ENCODE measurements at regions not wholly inside any gene's neighbourhood (a gene's known extent, or its start where the extent isn't known, plus 50 kb on each side); places are given as distances from the start of the nearest gene placed in this dataset.
"Not testable (repeated sequence)": the region's sequence is repeated elsewhere in the genome, so short reads cannot be mapped to it uniquely, and the experiment has no call there.

GRCh38 chr11:38339835-38340440, 1741.9 kb upstream of the RAG2 start:
- DNase-seq, result no peak
- no peak overlapping the region for H3K4me3 ChIP-seq
- WGBS, 5 donors, result 75 to 87% (median 76%) methylated on average over 8 of the region's 8 CpGs
- no peaks in the 10 kb centered on the region for H3K4me1 ChIP-seq
- TF ChIP-seq POLR2AphosphoS5 (IDR thresholded peaks at IDR 0.05) (no peak), CTCF (IDR thresholded peaks at IDR 0.05) (no peak), POLR2A (IDR thresholded peaks at IDR 0.05) (no peak), EP300 (IDR thresholded peaks at IDR 0.05) (no peak)
- H3K27me3 ChIP-seq, result no peaks in the 10 kb centered on the region
- peaks cover 0 to 6% (median 2%) of the 10 kb centered on the region in 4 donors for H3K9me3 ChIP-seq
- no peak overlapping the region for H3K27ac ChIP-seq
- H3K36me3 ChIP-seq, result no peaks in the 10 kb centered on the region
- intact Hi-C loops (cut with DNase I; ENCODE audit: low total_unique reads), result no loop called here

- WGBS, 5 donors, result 73 to 82% (median 80%) methylated on average over 5 of the region's 5 CpGs
- H3K36me3 ChIP-seq; H3K27ac ChIP-seq; DNase-seq; H3K4me3 ChIP-seq; H3K27me3 ChIP-seq; H3K9me3 ChIP-seq; intact Hi-C loops (cut with DNase I; ENCODE audit: low total_unique reads); H3K4me1 ChIP-seq: not testable (repeated sequence)
These were observed 1740.0 kb upstream of the RAG2 start for GRCh38 chr11:38338022-38338421.

- no peaks in the 10 kb centered on the region for H3K9me3 ChIP-seq
These were observed 1734.0 kb upstream of the RAG2 start for GRCh38 chr11:38332046-38332445.

GRCh38 chr11:38330578-38330977, 1732.5 kb upstream of the RAG2 start:
- Histone ChIP-seq H3K4me3 (no peak overlapping the region), H3K4me1 (no peaks in the 10 kb centered on the region), H3K27me3 (no peaks in the 10 kb centered on the region), H3K36me3 (no peaks in the 10 kb centered on the region), H3K27ac (no peak overlapping the region), H3K9me3 (no peaks in the 10 kb centered on the region)
- WGBS, 5 donors, result 48 to 66% (median 54%) methylated on average over 3 of the region's 3 CpGs
- no peak for DNase-seq
- TF ChIP-seq POLR2AphosphoS5 (IDR thresholded peaks at IDR 0.05) (no peak), POLR2A (IDR thresholded peaks at IDR 0.05) (no peak), EP300 (IDR thresholded peaks at IDR 0.05) (no peak), CTCF (IDR thresholded peaks at IDR 0.05) (no peak)
- intact Hi-C loops (cut with DNase I; ENCODE audit: low total_unique reads), result no loop called here

More at GRCh38 chr11:38332046-38332445, 1734.0 kb upstream of the RAG2 start:
- Histone ChIP-seq H3K36me3 (no peaks in the 10 kb centered on the region), H3K27ac (no peak overlapping the region), H3K27me3 (no peaks in the 10 kb centered on the region), H3K4me1 (no peaks in the 10 kb centered on the region), H3K4me3 (no peak overlapping the region)
- 73 to 86% (median 79%) methylated on average over 3 of the region's 3 CpGs for WGBS, 5 donors
- intact Hi-C loops (cut with DNase I; ENCODE audit: low total_unique reads), result no loop called here
- TF ChIP-seq POLR2A (IDR thresholded peaks at IDR 0.05) (no peak), EP300 (IDR thresholded peaks at IDR 0.05) (no peak), POLR2AphosphoS5 (IDR thresholded peaks at IDR 0.05) (no peak), CTCF (IDR thresholded peaks at IDR 0.05) (no peak)
- no peak for DNase-seq

GRCh38 chr11:38323961-38324761, 1726.1 kb upstream of the RAG2 start:
- intact Hi-C loops (cut with DNase I; ENCODE audit: low total_unique reads), result no loop called here
- H3K27ac ChIP-seq, result no peak overlapping the region

More at GRCh38 chr11:38323961-38324761, 1726.1 kb upstream of the RAG2 start:
- 30 to 45% (median 37%) methylated on average over 3 of the region's 3 CpGs for WGBS, 5 donors
- Histone ChIP-seq H3K4me3 (no peak overlapping the region), H3K9me3 (peaks cover 0 to 4% (median 0%) of the 10 kb centered on the region in 4 donors), H3K27me3 (no peaks in the 10 kb centered on the region), H3K4me1 (no peaks in the 10 kb centered on the region), H3K36me3 (no peaks in the 10 kb centered on the region)
- no peak for TF ChIP-seq POLR2A (IDR thresholded peaks at IDR 0.05)
- TF ChIP-seq CTCF (IDR thresholded peaks at IDR 0.05), result no peak
- no peak for TF ChIP-seq POLR2AphosphoS5 (IDR thresholded peaks at IDR 0.05)
- no peak for TF ChIP-seq EP300 (IDR thresholded peaks at IDR 0.05)
- no peak for DNase-seq

Data from stomach (tissue), 8 donors.